ENCODE measurements at regions not wholly inside any gene's neighbourhood (a gene's known extent, or its start where the extent isn't known, plus 50 kb on each side); places are given as distances from the start of the nearest gene placed in this dataset.
"Not testable (repeated sequence)": the region's sequence is repeated elsewhere in the genome, so short reads cannot be mapped to it uniquely, and the experiment has no call there.

- no peak for DNase-seq
Observed at GRCh38 chr6:134778431-134778830, 171.5 kb downstream of the ALDH8A1 start.

- DNase-seq = peak; percentile 70
Observed at GRCh38 chr6:134774201-134774638, 175.7 kb downstream of the ALDH8A1 start.

GRCh38 chr6:134772671-134773360 lies 177.1 kb downstream of the ALDH8A1 start:
- no peak for DNase-seq

GRCh38 chr6:134768931-134769330 lies 181.0 kb downstream of the ALDH8A1 start:
- DNase-seq = no peak

- no peak for DNase-seq
Observed at GRCh38 chr6:134766497-134766896, 183.4 kb downstream of the ALDH8A1 start.

- no peak for DNase-seq
Observed at GRCh38 chr6:134764741-134765140, 185.2 kb downstream of the ALDH8A1 start.

- DNase-seq = not testable (repeated sequence)
Observed at GRCh38 chr6:134763575-134763974, 186.3 kb downstream of the ALDH8A1 start.

GRCh38 chr6:134758621-134759020 lies 191.3 kb downstream of the ALDH8A1 start:
- DNase-seq = no peak

GRCh38 chr6:134757911-134758361 lies 192.0 kb downstream of the ALDH8A1 start:
- peak; percentile 52 for DNase-seq

- DNase-seq = no peak
Observed at GRCh38 chr6:134756374-134757025, 193.4 kb downstream of the ALDH8A1 start.

- no peak for DNase-seq
Observed at GRCh38 chr6:134754013-134754690, 195.7 kb downstream of the ALDH8A1 start.

- DNase-seq = no peak
Observed at GRCh38 chr6:134753001-134753400, 196.9 kb downstream of the ALDH8A1 start.

GRCh38 chr6:134752445-134752844 lies 197.5 kb downstream of the ALDH8A1 start:
- DNase-seq = no peak

GRCh38 chr6:134750669-134751068 lies 199.2 kb downstream of the ALDH8A1 start:
- peak; percentile 31 for DNase-seq

GRCh38 chr6:134748484-134748883 lies 201.4 kb downstream of the ALDH8A1 start:
- DNase-seq = no peak

GRCh38 chr6:134747197-134747596 lies 202.7 kb downstream of the ALDH8A1 start:
- not testable (repeated sequence) for DNase-seq

- DNase-seq = no peak
Observed at GRCh38 chr6:134746140-134746539, 203.8 kb downstream of the ALDH8A1 start.

GRCh38 chr6:134745192-134745591 lies 204.7 kb downstream of the ALDH8A1 start:
- not testable (repeated sequence) for DNase-seq

- no peak for DNase-seq
Observed at GRCh38 chr6:134744301-134744700, 205.6 kb downstream of the ALDH8A1 start.

- DNase-seq = no peak
Observed at GRCh38 chr6:134741200-134741536, 208.7 kb downstream of the ALDH8A1 start.

GRCh38 chr6:134740473-134741199 lies 209.3 kb downstream of the ALDH8A1 start:
- peak; percentile 51 for DNase-seq

GRCh38 chr6:134740027-134740373 lies 209.9 kb downstream of the ALDH8A1 start:
- DNase-seq = no peak

- DNase-seq = no peak
Observed at GRCh38 chr6:134739299-134740026, 210.4 kb downstream of the ALDH8A1 start.
